ENCODE measurements at regions not wholly inside any gene's neighbourhood (a gene's known extent, or its start where the extent isn't known, plus 50 kb on each side); places are given as distances from the start of the nearest gene placed in this dataset.

- Histone ChIP-seq H3K36me3 (ENCODE audit: control insufficient read depth in 4 of 4, insufficient read depth in 3 of 4, low read depth in 1 of 4, low read length in 3 of 4) (no peaks in the 10 kb centered on the region), H3K9ac (ENCODE audit: low read depth in 1 of 2, low read length in 2 of 2) (no peak overlapping the region), H3K4me3 (ENCODE audit: low read depth in 1 of 3, low read length in 3 of 3) (no peak overlapping the region), H3K27me3 (ENCODE audit: control insufficient read depth in 4 of 4, insufficient read depth in 4 of 4, low read length in 3 of 4) (no peaks in the 10 kb centered on the region), H3K9me3 (ENCODE audit: control insufficient read depth in 4 of 4, low read length in 3 of 4) (peaks cover 0 to 2% (median 0%) of the 10 kb centered on the region in 4 donors), H3K27ac (ENCODE audit: low read depth in 1 of 2, low read length in 2 of 2) (no peak overlapping the region), H3K4me1 (ENCODE audit: control insufficient read depth in 4 of 4, insufficient read depth in 4 of 4, low read length in 3 of 4) (no peaks in the 10 kb centered on the region)
- WGBS, result 87% methylated on average over 1 of the region's 1 CpG
- TF ChIP-seq HNF4A (conservative IDR thresholded peaks at IDR 0.05), result no peak
- no peak for TF ChIP-seq TAF1 (conservative IDR thresholded peaks at IDR 0.05)
- no peak for TF ChIP-seq GABPA (IDR thresholded peaks at IDR 0.05 in 1 of 2, conservative IDR thresholded peaks at IDR 0.05 in 1 of 2)
- TF ChIP-seq JUND (IDR thresholded peaks at IDR 0.05), result no peak
- TF ChIP-seq SP1 (IDR thresholded peaks at IDR 0.05), result no peak
- TF ChIP-seq RAD21 (IDR thresholded peaks at IDR 0.05), result no peak
- no peak for TF ChIP-seq FOXA2 (IDR thresholded peaks at IDR 0.05)
- TF ChIP-seq HNF4G (IDR thresholded peaks at IDR 0.05), result no peak
- DNase-seq (ENCODE audit: low spot score), result no peak
These were observed 361.3 kb upstream of the TMTC1 start for GRCh38 chr12:30144777-30145683.

- TF ChIP-seq NR2F2 (IDR thresholded peaks at IDR 0.05) (no peak), ZBTB33 (IDR thresholded peaks at IDR 0.05) (no peak), RXRA (IDR thresholded peaks at IDR 0.05) (no peak), HNF4G (IDR thresholded peaks at IDR 0.05) (no peak), RAD21 (IDR thresholded peaks at IDR 0.05) (no peak), TAF1 (conservative IDR thresholded peaks at IDR 0.05) (no peak), SP1 (IDR thresholded peaks at IDR 0.05) (no peak), JUND (IDR thresholded peaks at IDR 0.05) (no peak), ATF3 (IDR thresholded peaks at IDR 0.05) (no peak), HNF4A (conservative IDR thresholded peaks at IDR 0.05) (no peak), GABPA (IDR thresholded peaks at IDR 0.05 in 1 of 2, conservative IDR thresholded peaks at IDR 0.05 in 1 of 2) (no peak), YY1 (IDR thresholded peaks at IDR 0.05) (no peak), EGR1 (IDR thresholded peaks at IDR 0.05; ENCODE audit: low read depth in 2 of 2) (no peak), FOXA1 (IDR thresholded peaks at IDR 0.05) (no peak), FOXA2 (IDR thresholded peaks at IDR 0.05) (no peak), REST (IDR thresholded peaks at IDR 0.05) (no peak), MAX (IDR thresholded peaks at IDR 0.05) (no peak)
- no peak overlapping the region for H3K9ac ChIP-seq (ENCODE audit: low read depth in 1 of 2, low read length in 2 of 2)
- H3K4me3 ChIP-seq (ENCODE audit: low read depth in 1 of 3, low read length in 3 of 3), result no peak overlapping the region
- no peak for DNase-seq (ENCODE audit: low spot score)
- no peaks in the 10 kb centered on the region for H3K4me1 ChIP-seq (ENCODE audit: control insufficient read depth in 4 of 4, insufficient read depth in 4 of 4, low read length in 3 of 4)
- H3K27me3 ChIP-seq (ENCODE audit: control insufficient read depth in 4 of 4, insufficient read depth in 4 of 4, low read length in 3 of 4), result no peaks in the 10 kb centered on the region
- H3K27ac ChIP-seq (ENCODE audit: low read depth in 1 of 2, low read length in 2 of 2), result no peak overlapping the region
- H3K9me3 ChIP-seq (ENCODE audit: control insufficient read depth in 4 of 4, low read length in 3 of 4), result peaks cover 0 to 5% (median 0%) of the 10 kb centered on the region in 4 donors
- WGBS, result 74% methylated on average over 2 of the region's 2 CpGs
- no peaks in the 10 kb centered on the region for H3K36me3 ChIP-seq (ENCODE audit: control insufficient read depth in 4 of 4, insufficient read depth in 3 of 4, low read depth in 1 of 4, low read length in 3 of 4)
These were observed 358.6 kb upstream of the TMTC1 start for GRCh38 chr12:30142301-30142700.
